Frontal cortex (tissue), 3 donors: ENCODE measurements at regions not wholly inside any gene's neighbourhood (a gene's known extent, or its start where the extent isn't known, plus 50 kb on each side); places are given as distances from the start of the nearest gene placed in this dataset.
"Not testable (repeated sequence)": the region's sequence is repeated elsewhere in the genome, so short reads cannot be mapped to it uniquely, and the experiment has no call there.

Experiments
- DNase-seq, 2 donors: peaks; one replicate each; pipeline ENCODE4 v3.0.0; 2012; ENCODE audit warnings: low spot score in 2 of 2
- FAIRE-seq: peaks from 2 replicates; lab custom pipeline; 2012; peaks lifted over from hg19 to GRCh38; lab: Jason Lieb, UNC
- donor health status: control.
- donor health status: control.
- donor health status: control.

DNA sequence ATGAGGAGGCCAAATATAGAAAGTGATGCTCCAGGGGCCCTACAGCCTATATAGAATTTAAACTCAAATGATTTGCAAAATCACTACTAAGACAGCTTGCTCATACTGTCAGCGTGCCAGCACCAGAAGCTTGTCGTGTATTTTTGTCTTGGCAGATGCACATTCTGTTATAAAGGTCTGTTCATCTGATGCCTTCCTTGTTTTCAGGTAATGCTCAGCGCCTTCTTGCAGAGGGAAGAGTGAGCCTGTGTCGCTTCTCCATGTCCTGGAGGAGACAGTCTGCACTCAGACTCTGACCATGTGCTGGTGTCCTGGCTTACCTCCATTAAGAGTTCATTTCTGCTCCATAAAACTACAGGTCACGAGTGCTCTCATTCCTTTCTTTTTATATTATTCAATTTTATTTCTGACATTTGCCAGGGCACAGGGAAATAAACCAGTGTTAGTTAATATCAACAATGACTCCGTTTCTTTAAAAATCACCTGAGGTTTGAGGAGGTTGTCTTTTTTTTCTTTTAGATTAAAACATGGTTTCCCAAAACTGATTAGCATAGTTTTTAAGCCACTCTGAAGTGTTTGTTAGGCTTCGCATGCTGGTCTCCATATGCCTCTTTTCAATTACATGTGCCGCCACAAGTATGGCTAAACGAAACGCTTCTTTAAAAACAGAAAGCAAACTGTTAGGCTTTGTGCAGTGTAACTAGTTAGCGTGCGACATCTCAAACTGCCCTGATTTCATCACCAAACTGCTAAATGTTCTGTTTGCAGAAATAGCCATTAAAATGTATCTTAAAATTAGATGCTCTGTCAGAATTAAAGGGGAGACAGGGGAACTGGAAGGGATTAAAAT, 215.2 kb upstream of the GK2 start:
- DNase-seq (no peak), FAIRE-seq (no peak)

DNA sequence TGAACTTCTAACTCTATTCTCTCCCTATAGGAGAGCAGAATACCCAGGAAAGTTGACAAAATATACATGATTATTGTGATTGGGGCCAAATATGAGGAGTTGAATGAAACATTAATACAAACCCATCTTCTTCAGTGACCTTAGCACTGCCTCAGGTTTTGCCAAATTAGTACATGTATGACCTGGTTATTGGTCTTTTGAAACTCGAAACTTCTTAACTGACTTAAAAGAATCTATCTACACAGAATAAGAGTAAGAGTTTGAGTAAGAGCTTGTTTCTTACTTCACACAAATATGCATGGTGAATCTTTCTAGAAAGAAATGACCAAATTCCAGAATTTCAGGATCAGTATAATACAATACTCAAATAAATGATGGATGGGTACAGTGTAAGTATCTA, 213.0 kb upstream of the GK2 start:
- FAIRE-seq (no peak), DNase-seq (no peak)

DNA sequence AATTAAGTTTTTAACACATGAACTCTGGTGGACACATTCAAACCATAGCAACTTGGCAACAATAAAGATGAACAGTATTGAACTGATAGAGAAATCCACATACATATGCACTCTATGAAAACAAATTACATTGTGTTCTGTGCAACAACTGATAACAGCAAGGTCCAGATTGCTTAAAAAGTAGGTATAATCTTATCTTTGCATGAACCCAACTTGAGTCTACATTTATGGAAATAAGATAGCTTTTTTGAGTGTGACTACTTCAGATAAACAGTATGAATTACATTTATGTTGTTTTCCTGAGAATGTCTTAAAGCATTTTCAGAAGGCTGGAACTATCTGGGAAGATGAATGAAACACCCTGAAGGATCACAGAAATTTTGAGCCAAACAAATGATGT, 212.6 kb upstream of the GK2 start:
- no peak for DNase-seq
- FAIRE-seq = no peak

DNA sequence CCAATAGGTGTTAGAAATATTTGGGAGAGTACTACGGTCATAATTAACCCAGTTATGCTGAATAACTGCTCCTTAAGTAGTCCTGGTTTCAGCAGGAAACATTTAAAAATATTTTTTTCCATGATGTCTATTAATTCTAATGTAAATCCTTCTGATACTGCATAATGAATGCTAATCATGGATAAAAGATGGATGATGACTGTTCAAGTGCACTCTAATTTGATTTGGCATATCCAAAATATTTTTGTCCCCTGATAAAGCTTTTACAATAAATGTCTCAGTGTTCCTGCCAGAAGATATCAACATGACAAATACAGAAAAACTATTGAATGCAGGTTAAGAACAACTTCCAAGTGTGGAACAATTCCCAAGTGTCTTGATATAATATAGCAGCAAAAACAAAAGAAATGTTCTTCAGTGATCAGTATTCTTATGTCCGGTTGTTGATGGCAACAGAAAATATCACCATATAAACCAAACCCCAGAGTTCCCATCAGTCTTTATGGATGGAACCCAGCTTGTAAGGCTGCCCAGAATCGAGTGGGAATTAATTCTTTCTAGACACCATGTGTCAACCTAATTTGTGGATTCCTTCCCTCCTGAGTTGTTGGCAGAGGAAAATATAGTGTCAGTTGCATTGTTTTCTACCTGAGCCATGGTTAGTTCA, 205.4 kb upstream of the GK2 start:
- no peak for DNase-seq
- FAIRE-seq = no peak

DNA sequence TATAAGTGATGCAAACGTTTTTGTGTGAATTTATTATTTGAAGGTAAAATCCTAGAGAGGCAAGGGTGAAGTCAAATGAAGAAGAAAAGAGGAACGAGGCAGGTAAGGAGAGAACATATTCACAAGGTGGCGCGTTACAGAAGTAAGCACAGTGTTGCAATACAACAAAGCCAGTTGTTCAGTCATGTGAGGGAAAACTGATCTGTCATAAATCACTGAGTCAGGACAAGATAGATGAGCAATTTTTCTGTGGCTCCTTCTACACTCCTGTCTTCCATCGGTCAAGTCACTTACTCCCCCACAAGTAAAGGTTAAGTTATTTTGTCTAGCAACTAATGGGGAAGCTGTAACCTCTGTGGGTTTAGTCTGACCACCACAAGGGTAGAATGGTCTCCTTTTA, 203.0 kb upstream of the GK2 start:
- FAIRE-seq = no peak
- no peak for DNase-seq

DNA sequence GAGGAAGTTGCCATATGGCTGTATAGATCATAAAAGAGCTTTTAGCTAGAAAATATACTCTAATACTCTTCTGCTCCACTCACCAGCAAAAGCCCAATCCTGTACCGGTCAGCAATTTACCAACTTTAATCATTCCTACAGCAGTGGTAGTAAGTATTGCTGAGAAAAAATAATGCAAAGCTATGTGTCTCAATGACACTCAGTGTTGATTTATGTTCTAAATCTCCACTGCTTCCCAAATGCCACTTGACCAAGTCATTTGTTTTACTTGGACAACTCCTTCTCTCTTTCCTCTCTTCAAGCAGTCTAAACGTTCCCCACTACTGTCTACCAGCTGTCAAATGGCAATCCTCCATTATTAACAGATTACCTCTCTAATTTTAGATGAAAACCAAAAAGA, 201.8 kb upstream of the GK2 start:
- no peak for DNase-seq
- FAIRE-seq = no peak

DNA sequence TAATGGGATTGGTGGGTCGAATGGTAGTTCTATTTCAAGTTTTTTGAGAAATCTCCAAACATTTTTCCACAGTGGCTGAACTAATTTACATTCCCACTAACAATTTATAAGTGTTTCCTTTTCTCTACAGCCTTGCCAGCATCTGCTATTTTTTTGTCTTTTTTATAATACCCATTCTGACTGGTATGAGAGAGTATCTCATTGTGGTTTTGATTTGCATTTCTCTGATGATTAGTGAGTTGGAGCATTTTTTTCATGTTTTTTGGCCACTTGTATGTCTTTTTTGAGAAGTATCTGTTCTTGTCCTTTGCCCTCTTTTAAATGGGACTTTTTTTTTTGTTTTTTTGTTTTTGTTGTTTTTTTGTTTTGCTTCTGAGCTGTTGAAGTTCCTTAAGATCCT, 200.0 kb upstream of the GK2 start:
- FAIRE-seq = no peak
- DNase-seq = no peak

DNA sequence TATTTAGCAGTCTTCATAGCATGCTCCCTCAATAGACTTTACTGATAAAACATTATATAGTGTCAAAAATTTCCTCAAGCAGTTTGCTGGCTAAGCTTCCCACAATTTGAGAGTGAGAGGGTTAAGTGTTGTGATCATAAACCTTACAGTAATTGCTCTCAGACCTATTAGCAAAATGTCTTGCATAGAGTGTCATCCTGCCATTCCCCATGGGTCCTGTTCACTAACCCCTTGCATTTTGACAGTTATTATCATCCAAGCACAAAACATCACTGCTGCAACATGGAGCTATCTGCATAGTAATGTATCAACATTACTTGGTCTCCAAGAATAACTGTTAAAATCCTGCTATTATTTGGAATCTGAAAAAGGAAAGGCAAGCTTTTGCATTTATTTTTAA, 196.1 kb upstream of the GK2 start:
- DNase-seq (no peak), FAIRE-seq (no peak)

DNA sequence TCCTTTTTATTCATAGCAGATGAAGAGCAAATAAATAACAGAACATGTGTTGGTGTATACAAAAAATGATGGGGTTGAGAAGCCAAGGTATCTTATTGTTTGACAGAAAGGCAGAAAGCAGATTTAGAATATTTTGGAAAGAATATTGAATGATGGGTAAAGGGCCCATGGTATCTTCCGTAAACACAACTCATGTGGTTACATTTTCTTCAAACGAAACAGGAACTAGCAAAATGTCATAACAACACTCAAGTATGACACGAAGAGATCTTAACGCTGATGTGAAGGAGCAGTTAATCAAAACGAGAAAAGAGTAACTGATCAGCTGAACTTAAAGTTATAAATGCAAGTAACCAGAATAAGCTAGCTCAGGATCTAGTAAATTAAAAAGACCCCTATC, 195.7 kb upstream of the GK2 start:
- FAIRE-seq (no peak), DNase-seq (no peak)

DNA sequence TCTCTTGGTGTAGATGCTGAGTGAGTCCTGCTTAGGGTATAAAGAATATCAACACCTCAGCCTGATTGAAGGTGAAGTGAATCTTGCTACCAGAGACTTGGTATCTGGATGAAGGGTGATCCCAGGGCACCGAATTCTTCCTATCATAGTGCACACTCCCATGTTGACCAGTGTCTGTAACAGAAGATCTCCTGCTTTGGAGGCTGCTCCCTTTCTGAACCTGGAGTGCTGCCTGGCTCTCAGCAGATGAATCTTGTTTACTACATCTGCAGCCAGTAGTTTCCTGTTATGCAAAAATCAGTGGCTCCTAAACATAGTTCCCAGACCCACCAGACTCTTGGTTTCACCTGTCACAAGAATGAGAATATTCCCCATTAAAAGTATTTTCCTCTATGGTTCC, 191.7 kb upstream of the GK2 start:
- no peak for DNase-seq
- no peak for FAIRE-seq

DNA sequence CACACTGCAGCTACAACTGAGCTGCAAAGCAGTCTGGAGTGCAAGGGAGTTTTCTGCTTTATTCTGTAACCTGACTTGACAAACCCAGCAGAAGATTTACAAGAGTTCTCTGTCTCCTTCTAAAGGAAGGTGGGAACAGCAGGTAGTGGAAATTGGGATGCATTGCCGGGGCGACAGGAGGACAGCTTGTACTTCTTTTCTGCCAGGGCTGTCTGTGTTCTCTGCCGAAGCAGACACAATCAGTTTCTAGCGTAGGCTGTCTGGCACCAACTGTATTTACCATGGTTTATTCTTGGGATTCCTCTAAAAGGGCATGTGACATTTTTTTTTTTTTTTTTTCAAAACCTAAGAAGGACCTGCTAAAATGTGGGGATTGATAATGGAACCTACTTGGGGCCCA, 190.8 kb upstream of the GK2 start:
- DNase-seq (no peak), FAIRE-seq (no peak)

DNA sequence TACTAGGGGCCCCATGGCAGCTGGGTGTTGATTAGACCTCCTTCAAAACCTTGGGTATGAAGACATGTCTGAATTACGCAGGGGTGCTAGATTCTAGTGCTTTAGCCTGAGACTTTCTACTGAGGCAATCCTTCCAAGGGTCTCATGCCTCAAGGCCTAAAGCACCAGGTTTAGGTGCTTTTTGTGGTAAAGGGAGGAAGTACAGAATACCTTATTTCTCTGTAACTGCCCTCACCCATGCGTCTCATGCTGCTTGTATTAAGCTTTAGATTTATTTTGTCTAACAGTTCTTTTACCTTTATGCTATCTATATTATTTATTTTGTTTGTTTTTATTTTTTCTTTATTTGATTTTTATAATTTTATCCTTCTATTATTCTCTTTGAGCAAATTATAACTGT, 190.2 kb upstream of the GK2 start:
- DNase-seq (no peak), FAIRE-seq (no peak)

DNA sequence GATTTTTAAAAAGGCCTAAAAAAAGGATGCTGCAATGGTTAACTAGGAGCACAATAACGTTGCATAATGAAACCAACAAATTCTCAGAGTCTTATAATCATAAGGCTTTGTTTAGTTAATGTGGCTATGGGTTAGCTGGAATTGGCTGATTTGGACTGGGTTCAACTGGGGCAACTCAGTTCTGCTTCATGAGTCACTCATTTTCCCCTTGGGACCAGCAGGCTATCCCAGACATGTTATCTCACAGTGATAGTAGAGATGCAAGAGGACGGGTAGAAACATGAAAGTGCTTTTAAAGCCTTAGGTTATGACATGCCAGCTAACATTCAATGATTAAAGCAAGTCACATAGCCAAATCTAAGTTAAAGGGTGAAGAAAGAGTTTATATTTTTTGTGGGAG, 189.2 kb upstream of the GK2 start:
- DNase-seq (no peak), FAIRE-seq (no peak)

DNA sequence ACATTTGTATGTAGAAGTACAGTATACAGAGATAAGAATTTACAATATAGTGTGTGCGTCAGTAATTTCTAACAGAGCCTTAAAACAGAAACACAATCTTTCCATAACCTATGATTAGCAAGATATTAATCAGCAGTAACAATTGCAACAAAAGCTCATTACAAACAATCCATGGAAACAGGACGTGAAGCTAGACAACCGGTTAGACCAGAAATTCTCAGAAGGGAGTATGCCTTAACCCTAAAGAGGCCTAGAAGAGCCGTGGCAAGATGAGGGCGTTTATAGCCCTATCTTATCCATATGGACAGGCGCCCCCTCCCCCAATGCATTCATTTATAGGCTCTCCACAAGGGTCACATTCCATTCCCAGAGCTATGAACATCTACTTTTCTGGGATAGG, 184.2 kb upstream of the GK2 start:
- not testable (repeated sequence) for FAIRE-seq

DNA sequence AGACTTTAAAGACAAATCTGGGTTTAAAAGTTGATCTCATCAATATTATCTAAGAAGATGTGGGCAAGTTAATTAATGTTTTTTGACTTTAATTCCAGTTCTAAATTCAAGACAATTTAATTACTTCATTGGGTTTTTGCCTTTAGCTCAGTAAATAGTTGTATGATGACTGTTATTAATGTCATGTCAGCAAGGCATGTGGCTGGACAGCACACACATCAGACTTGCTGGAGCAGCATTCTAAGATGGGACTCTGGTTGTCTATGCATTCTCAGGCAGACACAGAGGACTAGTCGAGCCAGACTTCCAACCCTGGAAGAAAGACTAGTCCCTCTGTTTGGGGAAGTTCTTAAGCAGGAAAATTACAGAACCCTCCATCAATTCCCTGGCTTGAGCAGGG, 180.7 kb upstream of the GK2 start:
- FAIRE-seq (no peak), DNase-seq (no peak)

More for the DNA sequence above, 184.2 kb upstream of the GK2 start:
- DNase-seq = not testable (repeated sequence)

DNA sequence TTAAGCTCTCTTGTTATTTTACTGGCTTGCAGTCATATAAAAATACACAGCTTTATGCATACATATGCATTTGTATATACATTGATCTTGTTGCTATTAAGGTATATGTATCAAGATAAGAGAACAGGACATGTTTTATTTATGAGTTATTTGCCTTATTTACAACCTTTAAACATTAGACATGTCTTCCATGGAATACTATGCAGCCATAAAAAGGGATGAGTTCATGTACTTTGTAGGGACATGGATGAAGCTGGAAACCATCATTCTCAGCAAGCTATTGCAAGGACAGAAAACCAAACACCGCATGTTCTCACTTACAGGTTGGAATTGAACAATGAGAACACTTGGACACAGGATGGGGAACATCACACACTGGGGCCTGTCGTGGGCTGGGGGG, 179.2 kb upstream of the GK2 start:
- not testable (repeated sequence) for DNase-seq, FAIRE-seq

DNA sequence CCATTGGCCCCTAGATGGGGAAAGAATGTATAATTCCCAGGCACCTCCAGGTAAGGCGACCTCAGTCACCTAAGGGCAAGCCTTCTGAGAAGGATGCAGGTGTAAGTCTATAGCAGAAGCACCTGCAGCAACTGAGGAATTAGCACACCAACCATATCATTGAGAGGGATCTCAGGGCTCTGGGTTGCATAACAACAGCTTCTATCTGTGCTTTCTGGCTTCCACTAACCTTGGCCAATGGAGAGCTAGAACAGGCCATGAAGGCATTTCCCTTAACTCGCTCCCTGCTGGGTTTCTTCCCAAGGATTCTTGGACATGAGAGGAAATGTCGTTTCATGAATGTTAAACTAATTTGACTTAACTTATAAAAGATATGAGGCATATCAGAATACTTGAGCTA, 177.8 kb upstream of the GK2 start:
- no peak for FAIRE-seq

DNA sequence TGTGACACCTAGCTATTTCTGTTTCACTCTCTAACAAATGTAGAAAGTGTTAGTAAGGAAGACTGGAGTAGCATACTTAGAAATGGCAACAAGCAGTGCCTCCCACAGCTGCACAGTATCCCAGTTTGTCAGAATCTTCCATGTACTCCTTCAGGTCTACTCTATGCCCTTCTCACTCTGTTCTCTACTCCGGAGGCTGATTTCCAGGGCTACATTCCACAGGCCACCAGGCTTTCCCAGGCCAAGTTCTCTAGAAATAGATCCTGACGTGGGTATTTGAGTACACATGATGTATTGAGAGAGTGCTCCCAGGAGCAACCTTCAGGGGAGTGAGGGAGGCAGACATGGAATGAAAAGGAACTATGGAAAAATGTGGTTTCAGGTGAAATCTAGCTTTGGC, 177.3 kb upstream of the GK2 start:
- FAIRE-seq (no peak), DNase-seq (no peak)

More for the DNA sequence above, 177.8 kb upstream of the GK2 start:
- no peak for DNase-seq

DNA sequence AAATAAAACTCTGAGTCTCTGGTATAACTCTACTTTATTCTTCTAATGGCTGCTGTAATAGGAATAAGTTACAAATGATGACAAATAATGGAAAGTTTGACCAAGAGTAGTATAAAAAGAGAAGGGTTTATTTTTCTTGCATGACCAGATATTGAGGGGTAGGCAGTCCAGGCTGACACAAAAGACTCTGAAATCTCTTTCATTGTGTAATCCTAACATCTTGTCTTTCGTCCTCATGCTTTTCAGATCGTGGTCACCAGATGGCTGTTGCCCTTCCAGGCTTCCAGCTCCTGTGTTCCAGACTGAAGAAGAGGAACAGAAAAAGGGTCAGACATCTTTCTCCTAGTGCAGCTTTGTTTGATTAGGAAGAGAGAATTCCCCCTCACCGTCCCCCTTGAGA, 176.9 kb upstream of the GK2 start:
- FAIRE-seq (no peak), DNase-seq (no peak)

DNA sequence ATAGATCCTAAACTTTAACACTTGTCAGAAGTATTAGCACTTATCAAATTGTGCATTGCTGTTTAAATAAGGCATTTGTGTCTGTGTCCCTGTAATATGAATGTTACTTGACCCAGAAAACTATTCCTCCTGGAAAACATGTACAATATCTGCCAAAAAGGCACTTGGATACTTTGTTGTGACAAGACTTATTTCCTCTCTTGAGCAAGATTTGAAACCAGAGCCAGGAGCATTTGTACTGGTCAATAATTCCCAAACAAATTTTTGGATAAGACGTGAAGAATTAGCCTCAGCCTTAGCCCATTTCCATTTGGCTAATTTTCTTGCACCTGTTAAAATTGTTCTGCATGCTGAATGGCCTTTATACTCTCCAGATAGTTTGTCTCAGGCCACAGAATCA, 176.3 kb upstream of the GK2 start:
- FAIRE-seq = no peak
- no peak for DNase-seq

DNA sequence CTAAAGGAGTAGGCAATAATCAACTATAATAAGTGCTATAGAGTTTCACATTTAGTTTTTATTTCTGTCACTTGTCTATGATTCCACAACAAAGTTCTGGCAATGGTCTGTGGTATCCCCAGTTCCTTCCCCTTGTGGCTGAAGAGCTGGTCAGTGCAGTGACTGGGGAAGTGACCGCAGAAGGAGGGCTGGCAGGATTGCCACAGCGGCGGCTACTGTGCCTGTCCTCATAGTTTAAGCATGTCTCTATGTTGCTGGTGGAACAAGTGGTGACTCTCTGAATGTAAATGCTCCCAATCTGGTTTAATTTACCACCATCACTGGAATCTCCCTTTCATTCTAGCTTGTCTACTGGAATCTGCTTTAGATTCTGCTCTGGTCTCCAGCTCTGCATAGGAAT, 170.6 kb upstream of the GK2 start:
- no peak for FAIRE-seq
- DNase-seq = no peak

DNA sequence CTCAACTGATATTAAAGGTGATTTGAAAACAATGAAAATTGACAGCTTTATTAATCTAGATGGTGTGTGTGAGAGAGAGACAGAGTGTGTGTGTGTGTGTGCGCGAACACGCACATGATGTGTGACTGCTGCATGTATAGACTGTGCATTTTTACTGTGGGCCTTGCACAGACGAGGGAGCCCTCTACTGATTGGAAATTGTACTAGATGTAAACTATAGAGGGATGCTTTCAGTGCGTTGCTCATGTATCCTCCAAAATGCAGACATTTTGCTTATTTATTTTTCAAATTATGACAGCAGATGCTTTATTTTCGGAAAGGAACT, 168.4 kb upstream of the GK2 start:
- FAIRE-seq (no peak), DNase-seq (no peak)
